T47D (cell line): ENCODE measurements at regions not wholly inside any gene's neighbourhood (a gene's known extent, or its start where the extent isn't known, plus 50 kb on each side); places are given as distances from the start of the nearest gene placed in this dataset.

ENCODE experiments used
- DNase-seq, 2 experiments: peaks; one replicate each; pipeline versions ENCODE4 v3.0.0 to v3.0.0-alpha.2; 2011 to 2012; ENCODE audit warnings: low read depth in 1 of 2, low spot score in 1 of 2
- JUND ChIP-seq: IDR thresholded peaks from 2 replicates; pipeline ENCODE4 v1.6.1; 2012; ENCODE audit warnings: low read depth
- in situ Hi-C: cut with HindIII; loops from 2 replicates; pipeline ENCODE4 v1.10.0; 2016; ENCODE audit warnings: low sequenced_read_pairs, low pct_unique_long_range_greater_than_20kb

- DNase-seq, result no peak
- in situ Hi-C loops, result no loop called here
- no peak for TF ChIP-seq JUND
These were observed 576.4 kb upstream of the EPHA5 start for GRCh38 chr4:66246643-66247042.

GRCh38 chr4:66235876-66236275 is 565.6 kb upstream of the EPHA5 start:
- no peak for TF ChIP-seq JUND
- DNase-seq, result no peak
- in situ Hi-C loops, result no loop called here

GRCh38 chr4:66229885-66230284 is 559.6 kb upstream of the EPHA5 start:
- no peak for TF ChIP-seq JUND
- in situ Hi-C loops, result no loop called here
- no peak for DNase-seq

DNA sequence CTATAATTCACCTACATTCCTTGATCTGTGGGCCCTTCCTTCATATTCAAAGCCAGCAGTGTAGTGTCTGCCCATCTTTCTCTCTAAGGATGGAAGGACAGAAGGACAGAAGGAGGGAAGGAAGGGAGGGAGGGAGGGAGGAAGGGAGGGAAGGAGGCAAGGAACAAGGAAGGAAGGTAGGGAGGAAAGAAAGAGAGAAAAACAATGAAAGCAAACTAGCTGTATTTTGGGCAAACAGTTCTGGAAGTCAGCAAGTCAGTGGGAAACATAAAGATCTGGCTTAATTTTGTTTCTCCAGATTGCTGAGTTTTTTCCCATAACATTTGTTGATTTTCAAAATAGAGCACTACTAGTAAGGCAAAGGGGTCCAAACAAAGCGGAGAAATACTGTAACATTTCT is 555.2 kb upstream of the EPHA5 start:
- DNase-seq, result no peak
- in situ Hi-C loops, result no loop called here
- no peak for TF ChIP-seq JUND

- TF ChIP-seq JUND, result no peak
- in situ Hi-C loops, result no loop called here
- DNase-seq, result no peak
These were observed 552.9 kb upstream of the EPHA5 start for GRCh38 chr4:66223068-66223703.

- no peak for DNase-seq
- in situ Hi-C loops, result no loop called here
- TF ChIP-seq JUND, result no peak
These were observed 549.1 kb upstream of the EPHA5 start for GRCh38 chr4:66219401-66219800.

DNA sequence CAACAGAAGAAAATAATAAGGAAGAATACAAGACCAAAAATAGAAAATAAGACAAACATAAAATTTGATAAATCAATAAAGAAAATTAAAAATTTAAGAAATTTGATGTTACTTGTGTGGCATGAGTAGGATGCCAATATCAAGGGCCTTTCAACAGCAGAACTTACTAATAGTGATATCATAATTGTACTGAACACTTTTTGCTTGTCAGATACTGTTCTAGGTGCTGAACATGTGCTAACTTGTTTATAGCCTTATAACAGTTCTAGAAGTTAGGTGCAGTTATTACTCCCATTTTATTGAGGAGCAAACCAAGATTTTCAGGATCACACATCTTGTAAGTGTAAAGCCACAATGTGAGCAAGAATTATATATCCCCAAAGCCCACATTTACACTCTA is 546.0 kb upstream of the EPHA5 start:
- TF ChIP-seq JUND, result no peak
- in situ Hi-C loops, result no loop called here
- no peak for DNase-seq

DNA sequence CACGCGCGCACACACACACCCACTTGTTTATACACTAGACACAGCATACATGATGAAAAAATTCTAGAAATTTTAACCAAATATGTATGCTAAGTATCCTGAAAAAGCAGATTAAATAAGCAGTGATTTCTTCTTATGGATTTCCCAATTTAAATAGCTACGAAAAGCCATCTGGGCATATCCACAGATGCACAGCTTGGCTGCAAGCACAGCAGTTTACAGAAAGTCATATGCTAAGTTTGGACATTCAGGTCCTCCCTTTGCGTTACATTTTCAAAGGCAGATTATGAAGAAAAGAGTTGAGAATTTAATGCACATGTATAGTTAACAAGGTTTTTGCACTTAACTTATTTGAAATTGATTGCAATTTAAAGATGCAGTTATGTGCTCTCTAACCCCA is 542.2 kb upstream of the EPHA5 start:
- in situ Hi-C loops, result no loop called here
- TF ChIP-seq JUND, result no peak
- no peak for DNase-seq

DNA sequence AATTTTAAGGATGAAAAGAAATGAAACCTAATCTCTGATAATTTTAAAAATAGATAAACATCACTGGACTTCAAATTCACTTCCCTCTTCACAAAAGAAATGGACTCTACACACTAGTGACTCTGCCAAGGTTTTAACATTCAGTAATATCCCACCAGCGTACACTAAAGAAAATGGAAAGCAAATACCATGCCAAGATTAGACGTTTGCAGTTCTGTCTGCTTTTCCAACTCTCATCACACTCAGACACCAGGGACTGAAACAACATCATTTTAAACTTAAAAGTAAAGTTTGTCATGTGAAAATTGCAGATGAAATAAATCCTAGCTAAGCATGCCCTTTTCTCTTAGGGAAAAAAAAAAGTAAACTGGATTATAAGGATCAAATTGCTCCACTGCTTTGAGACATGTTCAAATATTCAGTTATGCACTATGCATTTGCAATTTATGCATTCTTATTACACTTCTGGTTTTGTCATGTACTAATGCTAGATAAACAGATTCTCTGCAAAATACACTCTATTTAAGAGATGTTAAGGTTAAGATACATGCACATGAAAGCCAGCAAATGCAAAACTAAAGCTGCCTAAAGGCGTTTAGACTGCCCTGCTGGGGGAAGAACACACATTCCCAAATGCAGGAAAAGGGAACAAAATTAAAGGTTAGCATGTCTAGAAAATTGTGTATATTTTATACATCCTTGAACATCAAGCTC is 534.4 kb upstream of the EPHA5 start:
- TF ChIP-seq JUND, result no peak
- in situ Hi-C loops, result no loop called here
- DNase-seq, result no peak

GRCh38 chr4:66202870-66203269 is 532.6 kb upstream of the EPHA5 start:
- in situ Hi-C loops, result no loop called here
- no peak for TF ChIP-seq JUND
- no peak for DNase-seq

DNA sequence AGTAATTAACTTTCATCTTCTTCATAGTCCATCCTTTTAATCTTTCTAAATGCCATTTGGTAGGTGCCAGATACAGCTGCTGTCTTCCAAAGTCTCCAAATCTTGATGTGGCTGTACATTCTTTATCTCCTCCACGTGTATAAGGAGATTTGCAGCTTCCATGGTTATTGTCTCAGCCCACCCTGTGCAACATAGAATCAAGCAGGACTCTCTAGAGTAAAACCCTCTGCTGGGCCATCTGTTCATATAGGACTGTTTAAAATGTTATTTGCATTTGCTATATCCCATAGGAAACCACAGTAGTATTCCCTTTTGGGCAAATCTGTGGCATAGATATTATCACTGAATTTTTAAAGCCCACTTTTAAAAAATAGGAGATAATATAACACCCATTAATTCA is 527.2 kb upstream of the EPHA5 start:
- DNase-seq, result no peak
- in situ Hi-C loops, result no loop called here
- TF ChIP-seq JUND, result no peak

DNA sequence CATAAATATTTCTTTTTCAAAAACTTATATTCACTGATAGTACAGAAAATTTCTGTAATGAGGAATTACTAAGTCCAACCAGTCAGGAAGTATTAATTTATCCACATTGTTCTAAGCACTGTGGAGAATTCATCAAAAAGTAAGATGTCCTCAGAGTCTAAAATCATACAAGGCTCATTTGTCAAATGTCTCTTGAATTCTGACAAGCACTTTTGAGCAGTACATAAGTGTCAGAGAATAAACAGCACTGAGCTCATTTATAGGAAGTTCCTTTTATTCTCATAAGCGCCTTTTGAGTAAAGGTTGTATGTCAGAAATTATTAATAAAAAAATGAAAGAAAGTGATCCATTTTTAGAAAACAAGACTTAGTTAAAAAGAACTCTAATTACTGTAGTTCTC is 523.2 kb upstream of the EPHA5 start:
- in situ Hi-C loops, result no loop called here
- no peak for TF ChIP-seq JUND
- no peak for DNase-seq

GRCh38 chr4:66187175-66187720 is 517.0 kb upstream of the EPHA5 start:
- DNase-seq, result no peak
- in situ Hi-C loops, result no loop called here
- TF ChIP-seq JUND, result no peak

DNA sequence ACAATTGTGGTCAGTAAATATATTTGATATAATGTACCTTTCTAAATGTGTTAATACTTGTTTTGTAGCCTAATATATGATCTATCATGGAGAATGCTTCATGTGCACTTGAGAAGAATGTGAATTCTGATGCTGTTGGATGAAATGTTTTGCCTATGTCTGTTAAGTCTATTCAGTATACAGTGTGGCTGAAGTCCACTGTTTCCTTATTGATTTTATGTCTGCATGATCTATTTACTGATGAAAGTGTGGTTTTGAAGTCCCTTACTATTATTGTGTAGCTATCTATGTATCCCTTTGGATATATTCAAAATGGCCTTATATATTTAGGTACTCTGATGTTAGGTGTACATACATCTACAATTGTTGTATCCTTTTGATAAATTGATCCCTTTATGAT is 515.8 kb upstream of the EPHA5 start:
- DNase-seq, result no peak

More for the DNA sequence above, 515.8 kb upstream of the EPHA5 start:
- TF ChIP-seq JUND, result no peak
- in situ Hi-C loops, result no loop called here
